Vagina (tissue), 2 donors: ENCODE measurements at regions not wholly inside any gene's neighbourhood (a gene's known extent, or its start where the extent isn't known, plus 50 kb on each side); places are given as distances from the start of the nearest gene placed in this dataset.

Experiments used
- POLR2A ChIP-seq, 2 donors: fragments of 450-650 bp; IDR thresholded peaks; one replicate each; pipeline ENCODE4 v1.6.1; 2017; ENCODE audit warnings: antibody characterized with exemption in 2 of 2, mild to moderate bottlenecking in 2 of 2, moderate library complexity in 2 of 2
- POLR2AphosphoS5 ChIP-seq, 2 donors: sonication (generic); formaldehyde crosslinking; IDR thresholded peaks; one replicate each; pipeline ENCODE4 v1.9.0; 2017; ENCODE audit warnings: antibody characterized with exemption in 2 of 2, mild to moderate bottlenecking in 2 of 2, low read depth in 1 of 2; ENCODE audit not compliant: insufficient read depth in 1 of 2
- TF ChIP-seq, protein P1 (sequence below), 3 experiments: fragments of 450-650 bp in 2 of 3; fragments of 200-600 bp in 1 of 3; sonication (generic) in 1 of 3; IDR thresholded peaks; one replicate each; pipeline ENCODE4 v1.5.1; 2017 to 2019; ENCODE audit warnings: antibody characterized with exemption in 3 of 3, mild to moderate bottlenecking in 2 of 3, moderate library complexity in 2 of 3

DNA sequence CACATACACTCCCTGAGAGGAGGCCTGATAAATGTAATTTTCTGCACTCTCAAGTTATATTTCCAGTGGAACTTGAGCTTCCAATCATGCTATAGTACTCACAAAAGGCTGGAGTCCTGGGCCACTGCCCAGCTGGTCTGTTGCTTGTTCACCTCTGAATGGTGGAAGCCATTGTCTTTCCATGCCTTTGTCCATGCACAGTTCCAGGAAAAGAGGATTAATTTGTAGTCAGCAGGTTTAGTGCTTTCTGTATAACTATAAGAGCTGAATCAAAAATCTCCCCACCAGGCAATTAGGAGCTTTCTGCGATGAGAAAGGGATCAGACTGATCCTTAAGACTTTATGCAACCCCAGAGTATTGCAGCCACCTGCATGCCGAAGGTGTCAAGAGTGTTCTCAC, 195.4 kb upstream of the PGRMC2 start:
- TF ChIP-seq, protein P1, sequence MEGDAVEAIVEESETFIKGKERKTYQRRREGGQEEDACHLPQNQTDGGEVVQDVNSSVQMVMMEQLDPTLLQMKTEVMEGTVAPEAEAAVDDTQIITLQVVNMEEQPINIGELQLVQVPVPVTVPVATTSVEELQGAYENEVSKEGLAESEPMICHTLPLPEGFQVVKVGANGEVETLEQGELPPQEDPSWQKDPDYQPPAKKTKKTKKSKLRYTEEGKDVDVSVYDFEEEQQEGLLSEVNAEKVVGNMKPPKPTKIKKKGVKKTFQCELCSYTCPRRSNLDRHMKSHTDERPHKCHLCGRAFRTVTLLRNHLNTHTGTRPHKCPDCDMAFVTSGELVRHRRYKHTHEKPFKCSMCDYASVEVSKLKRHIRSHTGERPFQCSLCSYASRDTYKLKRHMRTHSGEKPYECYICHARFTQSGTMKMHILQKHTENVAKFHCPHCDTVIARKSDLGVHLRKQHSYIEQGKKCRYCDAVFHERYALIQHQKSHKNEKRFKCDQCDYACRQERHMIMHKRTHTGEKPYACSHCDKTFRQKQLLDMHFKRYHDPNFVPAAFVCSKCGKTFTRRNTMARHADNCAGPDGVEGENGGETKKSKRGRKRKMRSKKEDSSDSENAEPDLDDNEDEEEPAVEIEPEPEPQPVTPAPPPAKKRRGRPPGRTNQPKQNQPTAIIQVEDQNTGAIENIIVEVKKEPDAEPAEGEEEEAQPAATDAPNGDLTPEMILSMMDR (IDR thresholded peaks at IDR 0.05) = no peak
- TF ChIP-seq POLR2AphosphoS5 (IDR thresholded peaks at IDR 0.05; ENCODE audit: insufficient read depth in 1 of 2, low read depth in 1 of 2) = no peak
- no peak for TF ChIP-seq POLR2A (IDR thresholded peaks at IDR 0.05)
